Ishikawa (cell line): ENCODE measurements at regions not wholly inside any gene's neighbourhood (a gene's known extent, or its start where the extent isn't known, plus 50 kb on each side); places are given as distances from the start of the nearest gene placed in this dataset.

ENCODE experiments used
- CEBPB ChIP-seq: IDR thresholded peaks from 2 replicates; pipeline ENCODE4 v1.6.1; 2012
- CREB1 ChIP-seq: IDR thresholded peaks from 2 replicates; pipeline ENCODE4 v1.6.1; 2012; ENCODE audit warnings: low read depth
- EGR1 ChIP-seq: IDR thresholded peaks from 2 replicates; pipeline ENCODE4 v1.6.1; 2012
- EP300 ChIP-seq: IDR thresholded peaks from 2 replicates; pipeline ENCODE4 v1.6.1; 2012; ENCODE audit warnings: borderline replicate concordance
- FOXM1 ChIP-seq: IDR thresholded peaks from 2 replicates; pipeline ENCODE4 v1.6.1; 2012; ENCODE audit warnings: low read depth, borderline replicate concordance
- NFIC ChIP-seq: IDR thresholded peaks from 2 replicates; pipeline ENCODE4 v1.6.1; 2012
- RAD21 ChIP-seq: IDR thresholded peaks from 2 replicates; pipeline ENCODE4 v1.6.1; 2012; ENCODE audit warnings: low read depth
- TAF1 ChIP-seq: IDR thresholded peaks from 2 replicates; pipeline ENCODE4 v1.6.1; 2012; ENCODE audit warnings: low read depth, mild to moderate bottlenecking
- TCF12 ChIP-seq: IDR thresholded peaks from 2 replicates; pipeline ENCODE4 v1.6.1; 2012; ENCODE audit warnings: low read depth
- TEAD4 ChIP-seq: IDR thresholded peaks from 2 replicates; pipeline ENCODE4 v1.6.1; 2012
- YY1 ChIP-seq: IDR thresholded peaks from 2 replicates; pipeline ENCODE4 v1.6.1; 2012; ENCODE audit warnings: low read depth
- ZBTB7A ChIP-seq: IDR thresholded peaks from 2 replicates; pipeline ENCODE4 v1.6.1; 2012; ENCODE audit warnings: low read depth
- TF ChIP-seq, protein P1 (sequence below): IDR thresholded peaks from 2 replicates; pipeline ENCODE4 v1.6.1; 2012; ENCODE audit warnings: low read depth, mild to moderate bottlenecking
- TF ChIP-seq, protein P2 (sequence below): IDR thresholded peaks from 2 replicates; pipeline ENCODE4 v1.6.1; 2012
- TF ChIP-seq, protein P3 (sequence below): IDR thresholded peaks from 2 replicates; pipeline ENCODE4 v1.6.1; 2012

DNA sequence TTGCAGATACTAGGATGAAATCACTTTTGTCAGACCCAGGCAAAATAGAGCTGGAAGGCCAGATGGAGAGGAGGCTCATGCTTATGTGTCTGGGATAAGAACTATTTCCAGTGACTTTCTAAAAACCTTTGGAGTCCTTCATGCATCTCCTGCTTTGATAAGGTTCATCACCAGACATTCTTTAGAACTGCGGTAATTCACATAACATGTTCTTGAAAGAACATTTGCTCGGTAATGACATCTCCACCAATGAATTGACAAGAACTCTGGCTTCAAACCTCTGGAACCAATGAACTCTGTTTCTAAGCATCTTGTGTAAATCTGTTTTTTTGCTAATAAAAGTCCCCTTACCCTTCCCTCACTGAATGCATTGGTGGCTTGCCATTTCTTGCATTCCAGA is 112.0 kb upstream of the KL start:
- TF ChIP-seq TAF1 (no peak), ZBTB7A (no peak), EP300 (no peak), TEAD4 (no peak), RAD21 (no peak), EGR1 (no peak), YY1 (no peak), CEBPB (no peak), CREB1 (no peak), TCF12 (no peak), NFIC (no peak), FOXM1 (no peak)
- TF ChIP-seq, protein P1, sequence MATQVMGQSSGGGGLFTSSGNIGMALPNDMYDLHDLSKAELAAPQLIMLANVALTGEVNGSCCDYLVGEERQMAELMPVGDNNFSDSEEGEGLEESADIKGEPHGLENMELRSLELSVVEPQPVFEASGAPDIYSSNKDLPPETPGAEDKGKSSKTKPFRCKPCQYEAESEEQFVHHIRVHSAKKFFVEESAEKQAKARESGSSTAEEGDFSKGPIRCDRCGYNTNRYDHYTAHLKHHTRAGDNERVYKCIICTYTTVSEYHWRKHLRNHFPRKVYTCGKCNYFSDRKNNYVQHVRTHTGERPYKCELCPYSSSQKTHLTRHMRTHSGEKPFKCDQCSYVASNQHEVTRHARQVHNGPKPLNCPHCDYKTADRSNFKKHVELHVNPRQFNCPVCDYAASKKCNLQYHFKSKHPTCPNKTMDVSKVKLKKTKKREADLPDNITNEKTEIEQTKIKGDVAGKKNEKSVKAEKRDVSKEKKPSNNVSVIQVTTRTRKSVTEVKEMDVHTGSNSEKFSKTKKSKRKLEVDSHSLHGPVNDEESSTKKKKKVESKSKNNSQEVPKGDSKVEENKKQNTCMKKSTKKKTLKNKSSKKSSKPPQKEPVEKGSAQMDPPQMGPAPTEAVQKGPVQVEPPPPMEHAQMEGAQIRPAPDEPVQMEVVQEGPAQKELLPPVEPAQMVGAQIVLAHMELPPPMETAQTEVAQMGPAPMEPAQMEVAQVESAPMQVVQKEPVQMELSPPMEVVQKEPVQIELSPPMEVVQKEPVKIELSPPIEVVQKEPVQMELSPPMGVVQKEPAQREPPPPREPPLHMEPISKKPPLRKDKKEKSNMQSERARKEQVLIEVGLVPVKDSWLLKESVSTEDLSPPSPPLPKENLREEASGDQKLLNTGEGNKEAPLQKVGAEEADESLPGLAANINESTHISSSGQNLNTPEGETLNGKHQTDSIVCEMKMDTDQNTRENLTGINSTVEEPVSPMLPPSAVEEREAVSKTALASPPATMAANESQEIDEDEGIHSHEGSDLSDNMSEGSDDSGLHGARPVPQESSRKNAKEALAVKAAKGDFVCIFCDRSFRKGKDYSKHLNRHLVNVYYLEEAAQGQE: no peak
- TF ChIP-seq, protein P2, sequence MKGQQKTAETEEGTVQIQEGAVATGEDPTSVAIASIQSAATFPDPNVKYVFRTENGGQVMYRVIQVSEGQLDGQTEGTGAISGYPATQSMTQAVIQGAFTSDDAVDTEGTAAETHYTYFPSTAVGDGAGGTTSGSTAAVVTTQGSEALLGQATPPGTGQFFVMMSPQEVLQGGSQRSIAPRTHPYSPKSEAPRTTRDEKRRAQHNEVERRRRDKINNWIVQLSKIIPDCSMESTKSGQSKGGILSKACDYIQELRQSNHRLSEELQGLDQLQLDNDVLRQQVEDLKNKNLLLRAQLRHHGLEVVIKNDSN: no peak
- TF ChIP-seq, protein P3, sequence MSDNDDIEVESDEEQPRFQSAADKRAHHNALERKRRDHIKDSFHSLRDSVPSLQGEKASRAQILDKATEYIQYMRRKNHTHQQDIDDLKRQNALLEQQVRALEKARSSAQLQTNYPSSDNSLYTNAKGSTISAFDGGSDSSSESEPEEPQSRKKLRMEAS: no peak

DNA sequence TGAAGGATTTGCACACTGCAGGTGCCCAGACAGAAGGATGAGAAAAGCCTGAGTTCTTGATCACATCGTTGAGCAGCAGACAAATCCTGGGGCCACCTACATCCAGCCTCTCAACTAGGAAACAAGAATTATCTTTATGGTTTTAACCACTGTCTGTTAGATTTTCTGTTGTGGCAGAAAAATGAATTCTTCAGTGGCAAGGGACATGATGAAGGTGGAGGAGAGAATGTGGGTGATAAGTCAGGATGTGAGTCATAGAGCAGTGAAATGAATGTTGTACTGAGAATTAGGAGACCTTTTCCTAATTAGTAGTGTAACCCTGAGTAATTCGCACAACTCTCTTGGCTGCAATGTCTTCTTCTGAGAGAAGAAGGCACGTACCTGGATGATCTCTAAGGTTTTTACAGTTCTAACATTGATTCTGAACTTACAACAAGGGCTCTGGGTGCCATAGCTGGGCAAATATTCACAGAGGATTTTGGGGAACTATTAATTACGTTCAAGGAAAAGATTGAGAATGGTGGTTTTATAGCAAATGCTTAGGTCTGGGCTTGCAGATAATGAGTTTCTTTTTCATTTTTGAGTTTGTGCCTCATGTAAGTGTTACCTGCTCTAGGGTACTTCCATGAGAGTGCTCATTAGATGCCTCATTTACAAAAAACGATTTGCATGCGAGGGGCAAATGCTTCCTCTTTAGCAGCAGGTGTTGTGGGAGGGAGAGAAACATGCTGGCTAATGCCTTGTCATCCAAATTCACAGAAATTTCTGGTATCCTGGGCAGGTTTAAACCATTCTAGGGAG is 111.0 kb upstream of the KL start:
- TF ChIP-seq CREB1 (no peak), RAD21 (no peak), YY1 (no peak), TCF12 (no peak), TEAD4 (no peak), EGR1 (no peak), ZBTB7A (no peak), CEBPB (no peak), FOXM1 (no peak)
- TF ChIP-seq, protein P2: no peak
- TF ChIP-seq, protein P3: no peak
- TF ChIP-seq, protein P1: no peak

DNA sequence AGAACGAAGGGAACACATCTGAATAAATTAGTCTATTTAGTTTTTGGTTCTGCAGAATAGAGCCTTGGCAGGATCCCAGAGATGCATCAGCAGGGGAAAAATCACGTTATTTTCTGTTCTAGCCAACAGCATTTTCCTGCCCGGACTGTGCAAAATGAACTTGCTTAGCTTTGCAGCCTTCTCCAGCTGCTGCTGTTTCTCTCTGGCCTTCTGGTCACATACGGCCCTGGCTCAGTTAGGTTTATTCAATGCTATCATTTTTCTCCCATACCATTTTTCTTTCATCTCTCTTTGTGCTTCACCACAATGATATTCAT is 110.4 kb upstream of the KL start:
- TF ChIP-seq FOXM1 (no peak), NFIC (no peak), TEAD4 (no peak), YY1 (no peak)
- TF ChIP-seq, protein P1: no peak

DNA sequence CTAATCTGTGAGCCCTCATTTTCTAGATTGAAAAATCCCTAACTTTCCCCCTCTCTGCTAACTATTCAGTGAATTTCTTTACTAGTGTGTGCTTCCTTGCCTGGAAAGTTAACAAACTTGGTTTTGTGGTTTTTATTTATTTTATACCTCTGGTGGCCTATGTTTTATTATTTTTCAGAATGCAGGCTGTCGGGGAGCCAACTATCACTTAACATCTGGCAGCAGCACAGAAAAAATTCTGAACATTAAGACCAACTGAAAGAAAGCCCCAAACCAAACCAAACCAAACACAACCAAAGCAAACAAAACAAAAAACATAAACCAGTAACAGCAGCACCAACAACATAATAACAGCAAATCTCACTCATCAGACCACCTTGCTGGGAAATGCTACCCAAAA is 109.0 kb upstream of the KL start:
- no peak for TF ChIP-seq TCF12
- TF ChIP-seq, protein P1: no peak
